NB4 (cell line): ENCODE measurements at regions not wholly inside any gene's neighbourhood (a gene's known extent, or its start where the extent isn't known, plus 50 kb on each side); places are given as distances from the start of the nearest gene placed in this dataset.

Experiments
- CTCF ChIP-seq: IDR thresholded peaks from one replicate; pipeline ENCODE4 v1.5.1; 2012; ENCODE audit warnings: low read depth, low read length
- MAX ChIP-seq: IDR thresholded peaks from 2 replicates; pipeline ENCODE4 v1.6.1; 2011; ENCODE audit warnings: low read depth, low read length
- MYC ChIP-seq: IDR thresholded peaks from 2 replicates; pipeline ENCODE4 v1.6.1; 2011; ENCODE audit warnings: low read depth, low read length
- POLR2A ChIP-seq: IDR thresholded peaks from 2 replicates; pipeline ENCODE4 v1.6.1; 2011; ENCODE audit warnings: mild to moderate bottlenecking; ENCODE audit not compliant: insufficient read length; ENCODE audit errors: extremely low read depth

DNA sequence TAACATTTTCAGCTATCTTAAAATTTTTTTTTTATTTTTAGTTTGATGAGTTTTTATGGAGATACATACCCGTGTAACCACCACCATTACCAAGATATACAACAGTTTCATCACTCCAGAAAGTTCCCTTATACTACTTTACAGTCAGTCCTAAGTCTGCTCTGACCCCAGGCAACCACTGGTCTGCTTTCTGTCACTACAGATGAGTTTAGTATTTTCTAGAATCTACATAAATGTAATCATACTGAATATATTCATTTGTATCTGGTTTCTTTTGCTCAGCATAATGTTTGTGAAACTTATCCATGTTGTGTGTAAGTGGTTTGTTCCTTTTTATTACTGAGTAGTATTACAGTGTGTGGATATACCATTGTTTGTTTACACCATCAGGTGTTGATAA is 127.8 kb downstream of the GAS1 start:
- TF ChIP-seq CTCF (no peak), POLR2A (no peak), MAX (no peak), MYC (no peak)
